Right cardiac atrium (tissue), 5 donors: ENCODE measurements at regions not wholly inside any gene's neighbourhood (a gene's known extent, or its start where the extent isn't known, plus 50 kb on each side); places are given as distances from the start of the nearest gene placed in this dataset.

Experiments
- ATAC-seq, 2 donors: fragments of 200-7000 bp; cut with Tn5 transposase; one replicate each; pipeline versions ENCODE4 v1.8.0 to v1.9.1; 2020; ENCODE audit warnings: moderate library complexity in 2 of 2, mild to moderate bottlenecking in 1 of 2
- DNase-seq, 3 donors: peaks; one replicate each; pipeline ENCODE4 v3.0.0-alpha.2; 2020
- H3K27ac ChIP-seq: one replicate; pipeline ENCODE4 v1.5.1; 2013; ENCODE audit warnings: mild to moderate bottlenecking, low read length, control low read depth, moderate library complexity
- H3K27me3 ChIP-seq: one replicate; pipeline ENCODE4 v1.6.1; 2013; ENCODE audit not compliant: control insufficient read depth, insufficient read depth
- H3K4me1 ChIP-seq: one replicate; pipeline ENCODE4 v1.6.1; 2013; ENCODE audit warnings: low read length; ENCODE audit not compliant: control insufficient read depth, insufficient read depth
- H3K4me3 ChIP-seq: one replicate; pipeline ENCODE4 v1.5.1; 2013; ENCODE audit warnings: low read length, control low read depth
- H3K9me3 ChIP-seq: one replicate; pipeline ENCODE4 v1.6.1; 2013; ENCODE audit warnings: low read length; ENCODE audit not compliant: control insufficient read depth
- WGBS: extraction: QIAGEN DNeasy Blood & Tissue Kit; methylation state at CpG from one replicate; pipeline ENCODE4 v1.1.7; 2013; 5-methylcytosine and 5-hydroxymethylcytosine counted together
- intact Hi-C, 4 donors: fragments of 100-400 bp; cut with DNase I; formaldehyde crosslinking; loops; one replicate each; pipeline versions ENCODE4 v1.11.0 to v1.14.0; 2022 to 2023
- donor health status: healthy with polysubstance abuse.
- donor health status: DM: no; HTN: yes; CAD: no.
- donor health status: DM: no; HTN: no; CAD: no.
- donor health status: DM: no; HTN: yes; CAD: no; lungs with severe emphysema.
- donor health status: DM: yes; HTN: yes; CAD: no.

DNA sequence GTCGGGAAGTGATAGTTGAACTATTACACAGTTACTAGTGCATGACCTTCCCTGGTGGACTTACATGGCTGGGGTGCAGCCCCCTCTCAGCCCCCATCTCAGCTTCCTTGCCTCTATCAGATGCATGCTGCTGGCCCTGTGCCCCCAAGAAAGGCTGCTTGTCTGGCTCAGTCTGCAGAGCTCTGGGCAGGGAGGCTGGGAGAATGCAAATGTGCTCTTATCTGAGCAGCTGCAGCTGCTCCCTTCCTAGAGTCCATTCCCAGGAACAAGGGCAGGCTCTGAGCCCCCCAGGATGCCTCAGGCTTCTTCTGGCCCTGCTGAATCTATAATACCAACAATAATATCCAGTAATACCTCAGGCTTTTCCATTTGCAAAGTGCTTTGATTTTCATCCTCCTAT, 218.1 kb upstream of the SRRM4 start:
- DNase-seq (peak in 1 of 3 donors; percentile 37), ATAC-seq (no peak)
- H3K4me1 ChIP-seq: no peaks in the 10 kb centered on the region
- no peaks in the 10 kb centered on the region for H3K27me3 ChIP-seq
- no peak overlapping the region for H3K4me3 ChIP-seq
- no peak overlapping the region for H3K27ac ChIP-seq
- no peaks in the 10 kb centered on the region for H3K9me3 ChIP-seq
- 38% methylated on average over 1 of the region's 1 CpG for WGBS
- intact Hi-C loops: no loop called here

DNA sequence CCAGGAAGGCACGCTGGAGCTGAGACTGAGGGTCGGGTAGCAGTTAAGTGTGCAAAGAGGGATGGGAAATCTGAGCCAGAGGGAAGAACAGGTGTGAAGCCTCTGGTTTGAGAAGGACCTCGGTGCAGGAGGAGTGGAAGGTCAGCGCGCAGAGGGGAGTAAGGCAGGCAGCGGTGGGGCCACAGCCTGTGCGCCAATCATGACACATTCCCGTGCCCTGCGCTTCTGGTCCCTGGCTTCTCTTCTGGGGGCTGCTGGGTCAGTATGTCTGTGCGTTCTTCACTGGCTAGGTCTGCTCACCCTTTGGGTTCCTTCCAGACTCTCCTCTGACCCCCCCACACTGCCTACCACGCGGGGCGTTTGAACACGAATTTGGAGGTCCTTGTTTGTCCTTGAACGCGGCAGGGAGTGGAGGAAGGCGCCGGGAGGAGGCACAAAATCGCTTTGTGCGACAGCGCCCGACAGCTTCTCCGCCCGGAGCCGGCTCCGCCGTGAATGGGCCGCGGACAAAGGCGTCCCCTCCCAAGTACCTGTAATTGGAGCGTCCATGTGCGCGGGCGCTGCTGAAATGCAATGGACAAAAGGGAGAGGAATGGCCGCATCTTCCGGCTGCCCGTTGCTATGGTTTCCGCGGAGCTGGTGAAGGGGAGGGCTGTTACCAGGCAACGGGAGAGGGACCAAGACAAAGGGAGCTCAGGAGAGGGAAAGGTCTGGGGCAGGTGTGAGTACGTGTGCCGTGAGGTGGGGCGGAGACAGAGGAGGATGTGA, 207.2 kb upstream of the SRRM4 start:
- no peak for DNase-seq
- H3K9me3 ChIP-seq: no peaks in the 10 kb centered on the region
- H3K4me3 ChIP-seq: no peak overlapping the region
- no peak for ATAC-seq
- WGBS: 9% methylated on average over 43 of the region's 43 CpGs
- intact Hi-C loops: no loop called here
- H3K27ac ChIP-seq: no peak overlapping the region
- no peaks in the 10 kb centered on the region for H3K27me3 ChIP-seq
- no peaks in the 10 kb centered on the region for H3K4me1 ChIP-seq

DNA sequence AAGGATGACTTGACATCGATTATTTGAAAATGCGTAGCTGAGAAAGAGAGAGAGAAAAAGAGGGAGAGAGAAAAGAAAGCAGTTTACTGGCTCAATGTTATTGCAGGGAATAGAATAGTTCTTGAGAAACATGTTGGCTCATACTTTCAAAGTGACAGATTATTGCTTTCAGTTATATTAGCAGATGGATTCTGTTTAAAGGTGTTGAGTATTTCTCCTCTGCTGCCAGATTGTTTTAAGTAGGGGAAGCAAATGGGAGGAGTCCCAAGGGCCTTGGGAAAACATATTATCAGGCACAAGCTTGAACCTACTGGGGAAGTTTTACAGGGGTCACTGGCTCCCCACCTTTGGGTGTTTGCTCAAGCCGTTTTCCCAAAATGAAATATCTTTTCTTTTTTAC, 203.8 kb upstream of the SRRM4 start:
- ATAC-seq: no peak
- 45% methylated on average over 3 of the region's 3 CpGs for WGBS
- intact Hi-C loops: no loop called here
- no peaks in the 10 kb centered on the region for H3K9me3 ChIP-seq
- H3K27ac ChIP-seq: no peak overlapping the region
- DNase-seq: no peak
- no peaks in the 10 kb centered on the region for H3K27me3 ChIP-seq
- no peak overlapping the region for H3K4me3 ChIP-seq
- H3K4me1 ChIP-seq: no peaks in the 10 kb centered on the region

DNA sequence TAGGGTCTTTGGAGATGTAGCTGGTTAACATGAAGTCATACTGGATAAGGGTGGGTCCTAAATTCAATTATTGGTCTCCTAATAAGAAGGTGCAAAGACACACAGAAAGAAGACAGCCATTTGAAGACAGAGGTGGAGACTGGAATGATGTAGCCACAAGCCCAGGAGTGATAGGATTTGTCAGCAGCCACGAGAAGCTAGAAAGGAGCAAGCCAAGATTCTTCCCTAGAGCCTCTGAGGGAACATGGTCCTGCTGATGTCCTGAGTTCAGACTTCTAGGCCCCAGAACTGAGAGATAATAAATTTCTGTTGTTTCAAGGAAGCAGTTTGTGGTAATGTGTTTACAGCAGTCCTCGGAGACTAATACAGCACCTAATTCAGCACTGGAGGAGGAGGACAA, 203.3 kb upstream of the SRRM4 start:
- Histone ChIP-seq H3K9me3 (no peaks in the 10 kb centered on the region), H3K4me1 (no peaks in the 10 kb centered on the region), H3K27ac (no peak overlapping the region), H3K4me3 (no peak overlapping the region), H3K27me3 (no peaks in the 10 kb centered on the region)
- intact Hi-C loops: no loop called here
- ATAC-seq (no peak), DNase-seq (no peak)
- WGBS: 54% methylated on average over 2 of the region's 2 CpGs

DNA sequence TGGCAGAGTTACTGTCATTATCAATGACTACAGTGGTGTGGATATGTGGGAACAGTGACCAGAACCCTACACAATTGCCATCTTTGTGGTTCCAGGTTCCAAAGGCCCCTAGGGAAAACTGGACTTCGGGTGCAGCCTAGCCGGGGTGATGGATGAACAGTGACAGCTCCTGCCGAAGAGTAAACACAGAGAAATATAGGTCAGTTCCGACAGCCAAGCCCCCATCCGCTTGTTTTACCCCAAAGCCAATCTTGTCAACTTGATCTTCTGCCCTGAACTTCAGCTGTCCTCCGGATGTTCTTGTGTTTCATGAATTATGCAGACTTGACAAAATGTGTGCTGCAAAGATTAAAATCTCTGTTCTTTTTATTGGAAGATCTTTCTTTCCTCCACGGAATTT, 200.4 kb upstream of the SRRM4 start:
- H3K27me3 ChIP-seq: no peaks in the 10 kb centered on the region
- 42% methylated on average over 7 of the region's 7 CpGs for WGBS

DNA sequence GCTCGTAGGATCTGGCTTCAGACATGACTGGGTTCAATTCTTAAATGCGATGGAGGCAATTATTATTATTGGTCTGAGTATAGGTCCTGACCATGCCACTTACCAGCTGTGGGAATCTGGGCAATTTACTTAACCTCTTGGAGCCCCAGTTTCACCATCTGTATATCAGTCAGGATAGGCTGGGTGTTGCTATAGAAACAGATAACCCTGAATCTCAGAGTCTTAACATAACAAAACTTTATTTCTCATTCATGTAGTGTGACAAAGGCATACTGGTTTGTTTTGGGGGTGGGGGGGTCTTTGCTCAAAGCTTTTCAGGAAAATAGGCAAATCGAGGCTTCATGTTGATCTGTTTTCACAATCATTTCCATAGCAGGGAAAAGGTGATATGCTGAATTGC, 199.6 kb upstream of the SRRM4 start:
- 58% methylated on average over 3 of the region's 3 CpGs for WGBS
- Histone ChIP-seq H3K9me3 (no peaks in the 10 kb centered on the region), H3K4me1 (no peaks in the 10 kb centered on the region), H3K4me3 (no peak overlapping the region), H3K27ac (no peak overlapping the region), H3K27me3 (no peaks in the 10 kb centered on the region)
- intact Hi-C loops: no loop called here
- ATAC-seq: no peak
- DNase-seq: no peak

More for the DNA sequence above, 200.4 kb upstream of the SRRM4 start:
- ATAC-seq (no peak), DNase-seq (no peak)
- Histone ChIP-seq H3K4me3 (no peak overlapping the region), H3K9me3 (no peaks in the 10 kb centered on the region), H3K4me1 (no peaks in the 10 kb centered on the region), H3K27ac (no peak overlapping the region)
- intact Hi-C loops: no loop called here

DNA sequence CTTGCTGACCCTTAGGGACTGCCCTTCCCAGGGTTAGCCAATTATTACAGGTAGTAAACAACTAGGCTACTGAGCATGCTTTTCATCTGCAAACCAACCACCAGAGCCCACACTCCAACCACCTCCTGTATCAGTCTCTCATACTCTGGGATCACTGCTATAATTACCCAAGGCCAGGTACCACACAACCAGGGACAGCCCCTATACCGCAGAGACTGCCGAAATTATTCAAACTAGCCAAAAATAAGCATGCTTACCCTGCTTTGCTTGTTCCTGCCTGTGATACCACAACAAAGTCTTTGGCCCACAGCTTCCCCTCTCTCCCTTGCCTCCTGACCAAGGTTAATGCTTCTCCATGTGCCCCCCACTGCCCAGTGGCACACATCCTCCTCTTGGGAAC, 197.6 kb upstream of the SRRM4 start:
- H3K9me3 ChIP-seq: no peaks in the 10 kb centered on the region
- H3K4me3 ChIP-seq: no peak overlapping the region
- intact Hi-C loops: no loop called here
- no peak for DNase-seq
- ATAC-seq: no peak
- H3K4me1 ChIP-seq: no peaks in the 10 kb centered on the region
- H3K27ac ChIP-seq: no peak overlapping the region
- no peaks in the 10 kb centered on the region for H3K27me3 ChIP-seq
- 86% methylated on average over 2 of the region's 2 CpGs for WGBS

DNA sequence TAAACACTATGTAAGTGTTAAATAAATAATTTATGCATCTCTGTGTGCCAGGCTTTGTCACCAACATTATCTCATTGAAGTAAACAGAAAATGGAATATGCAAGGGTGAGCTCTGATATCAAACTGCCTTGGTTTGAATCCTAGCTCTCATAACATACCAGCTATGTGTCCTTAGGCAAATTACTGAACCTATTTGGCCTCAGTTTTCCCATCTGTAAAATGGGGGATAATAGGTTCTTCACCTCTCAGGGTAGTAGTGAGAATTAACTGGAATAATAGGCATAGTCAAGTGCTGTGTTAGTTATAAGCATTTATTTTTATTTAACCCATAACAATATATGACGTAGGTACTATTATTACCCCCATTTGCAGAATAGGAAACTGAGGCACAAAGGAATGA, 190.8 kb upstream of the SRRM4 start:
- H3K27me3 ChIP-seq: no peaks in the 10 kb centered on the region
- intact Hi-C loops: no loop called here

DNA sequence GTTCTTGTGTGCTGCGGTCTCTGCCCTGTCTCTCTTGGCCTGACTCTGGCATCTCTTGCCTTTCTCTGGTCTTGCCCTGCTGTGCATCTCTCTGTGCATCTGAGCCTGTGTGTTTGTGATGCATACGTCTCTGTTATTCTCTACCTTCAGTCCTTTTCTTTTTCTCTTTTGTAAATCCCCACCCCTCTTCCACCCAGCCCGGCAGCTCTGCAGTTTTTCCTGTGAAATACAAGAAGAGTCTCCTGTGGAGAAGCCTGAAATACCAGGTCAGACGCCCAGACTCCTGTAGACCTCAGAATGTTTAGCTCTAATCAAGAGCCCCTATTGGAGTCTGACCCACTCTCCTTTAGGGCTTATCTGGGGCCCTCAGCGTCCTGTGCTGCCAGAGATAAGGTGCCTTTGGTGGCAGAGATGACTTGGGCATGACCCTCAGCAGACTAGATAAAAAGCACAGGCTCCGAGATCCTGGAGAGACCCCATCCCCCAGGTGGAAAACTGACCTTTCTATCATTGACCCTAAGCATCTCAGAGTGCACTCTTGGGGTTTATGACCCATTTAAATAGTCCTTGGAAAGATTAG, 167.5 kb upstream of the SRRM4 start:
- DNase-seq (no peak), ATAC-seq (no peak)
- H3K4me3 ChIP-seq: no peak overlapping the region
- H3K9me3 ChIP-seq: no peaks in the 10 kb centered on the region
- no peak overlapping the region for H3K27ac ChIP-seq
- intact Hi-C loops: no loop called here
- H3K4me1 ChIP-seq: no peaks in the 10 kb centered on the region
- H3K27me3 ChIP-seq: no peaks in the 10 kb centered on the region
- 15% methylated on average over 6 of the region's 6 CpGs for WGBS

More for the DNA sequence above, 190.8 kb upstream of the SRRM4 start:
- Histone ChIP-seq H3K4me1 (no peaks in the 10 kb centered on the region), H3K9me3 (no peaks in the 10 kb centered on the region), H3K4me3 (no peak overlapping the region), H3K27ac (no peak overlapping the region)
- no peak for DNase-seq
- 76% methylated on average over 1 of the region's 1 CpG for WGBS
- no peak for ATAC-seq

DNA sequence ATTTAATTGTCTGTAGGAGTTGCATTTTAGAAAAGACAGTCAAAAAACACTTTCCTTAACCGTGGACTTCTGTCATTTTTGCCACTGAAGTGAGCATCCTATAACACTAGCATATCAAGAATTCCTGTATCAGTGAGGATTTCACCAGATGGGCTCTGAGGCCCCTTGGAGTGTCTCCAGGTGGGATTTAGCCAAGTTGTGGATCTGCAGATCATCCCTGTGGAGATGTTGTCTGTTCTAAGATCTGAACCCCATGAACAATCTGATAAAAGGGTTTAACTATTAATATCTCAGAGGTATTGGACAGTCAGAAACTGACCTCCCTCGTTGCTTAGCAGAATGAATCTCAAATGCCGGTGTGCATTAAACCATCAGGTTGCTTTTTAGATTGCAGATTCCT, 165.0 kb upstream of the SRRM4 start:
- Histone ChIP-seq H3K9me3 (no peaks in the 10 kb centered on the region), H3K27me3 (no peaks in the 10 kb centered on the region), H3K4me1 (no peaks in the 10 kb centered on the region), H3K4me3 (no peak overlapping the region), H3K27ac (no peak overlapping the region)
- ATAC-seq: no peak
- no peak for DNase-seq
- 61% methylated on average over 3 of the region's 3 CpGs for WGBS
- intact Hi-C loops: no loop called here

DNA sequence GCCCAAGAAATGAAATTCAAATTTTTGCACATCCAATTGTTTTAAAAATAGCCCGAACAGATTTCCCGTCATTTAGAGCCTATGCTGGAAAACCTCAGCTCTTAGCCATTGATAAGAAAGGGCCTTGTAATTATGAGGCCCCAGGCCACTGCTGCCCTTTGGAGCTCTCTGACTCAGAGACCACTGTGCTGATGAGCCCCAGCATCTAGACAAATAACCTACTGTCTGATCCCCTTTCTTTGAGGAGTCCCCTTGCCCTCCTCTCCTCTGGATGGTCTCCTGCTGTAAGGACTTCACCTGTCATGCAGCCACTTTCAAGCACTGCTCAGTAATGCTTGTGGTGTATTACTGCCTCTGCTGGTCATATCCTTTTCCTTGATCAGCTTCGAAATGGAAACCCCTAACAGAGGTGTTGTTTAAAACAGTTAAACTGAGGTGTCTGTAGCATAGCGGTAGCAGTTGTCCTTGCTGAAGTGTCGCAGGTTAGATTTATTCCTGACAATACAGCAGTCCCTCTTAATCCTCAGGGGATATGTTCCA, 159.9 kb upstream of the SRRM4 start:
- intact Hi-C loops: no loop called here
- no peaks in the 10 kb centered on the region for H3K9me3 ChIP-seq
- no peaks in the 10 kb centered on the region for H3K27me3 ChIP-seq
- no peaks in the 10 kb centered on the region for H3K4me1 ChIP-seq
- no peak for DNase-seq
- no peak overlapping the region for H3K27ac ChIP-seq
- no peak overlapping the region for H3K4me3 ChIP-seq
- WGBS: 55% methylated on average over 5 of the region's 5 CpGs
- ATAC-seq: no peak
